ENCODE measurements at regions not wholly inside any gene's neighbourhood (a gene's known extent, or its start where the extent isn't known, plus 50 kb on each side); places are given as distances from the start of the nearest gene placed in this dataset.

DNA sequence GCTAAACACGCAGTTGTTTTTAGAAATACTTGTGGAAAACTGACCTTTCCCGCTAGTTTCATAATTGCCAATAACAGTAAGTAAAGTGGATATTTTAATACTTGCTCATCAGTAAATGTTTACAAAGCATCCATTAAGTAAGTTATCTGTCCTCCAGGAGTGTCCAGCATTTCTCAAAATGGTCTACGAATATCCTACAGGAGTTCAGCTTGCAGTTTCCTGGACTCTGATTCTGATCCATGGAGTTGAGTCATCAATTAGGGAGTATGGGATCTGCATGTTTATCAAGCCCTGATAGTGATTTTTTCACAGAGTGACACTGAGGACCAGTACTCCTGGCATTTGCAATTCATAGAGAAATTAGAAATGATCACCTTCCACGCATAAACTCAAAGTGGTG, 325.2 kb upstream of the AADAT start:
- no peak overlapping the region for H3K4me3 ChIP-seq
- H3K27me3 ChIP-seq, result no peaks in the 10 kb centered on the region
- DNase-seq (no peak), ATAC-seq (no peak)
- H3K9me3 ChIP-seq, result no peaks in the 10 kb centered on the region
- no peaks in the 10 kb centered on the region for H3K36me3 ChIP-seq (replicated peaks in 1 of 2; ENCODE audit: insufficient read depth in 1 of 2, low read depth in 2 of 2)
- WGBS, 2 donors, result 70 to 75% methylated on average over 4 of the region's 4 CpGs
- intact Hi-C loops (cut with DNase I), result no loop called here
- H3K4me1 ChIP-seq, result no peaks in the 10 kb centered on the region
- TF ChIP-seq, protein P1, sequence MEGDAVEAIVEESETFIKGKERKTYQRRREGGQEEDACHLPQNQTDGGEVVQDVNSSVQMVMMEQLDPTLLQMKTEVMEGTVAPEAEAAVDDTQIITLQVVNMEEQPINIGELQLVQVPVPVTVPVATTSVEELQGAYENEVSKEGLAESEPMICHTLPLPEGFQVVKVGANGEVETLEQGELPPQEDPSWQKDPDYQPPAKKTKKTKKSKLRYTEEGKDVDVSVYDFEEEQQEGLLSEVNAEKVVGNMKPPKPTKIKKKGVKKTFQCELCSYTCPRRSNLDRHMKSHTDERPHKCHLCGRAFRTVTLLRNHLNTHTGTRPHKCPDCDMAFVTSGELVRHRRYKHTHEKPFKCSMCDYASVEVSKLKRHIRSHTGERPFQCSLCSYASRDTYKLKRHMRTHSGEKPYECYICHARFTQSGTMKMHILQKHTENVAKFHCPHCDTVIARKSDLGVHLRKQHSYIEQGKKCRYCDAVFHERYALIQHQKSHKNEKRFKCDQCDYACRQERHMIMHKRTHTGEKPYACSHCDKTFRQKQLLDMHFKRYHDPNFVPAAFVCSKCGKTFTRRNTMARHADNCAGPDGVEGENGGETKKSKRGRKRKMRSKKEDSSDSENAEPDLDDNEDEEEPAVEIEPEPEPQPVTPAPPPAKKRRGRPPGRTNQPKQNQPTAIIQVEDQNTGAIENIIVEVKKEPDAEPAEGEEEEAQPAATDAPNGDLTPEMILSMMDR (IDR thresholded peaks at IDR 0.05), result no peak
- TF ChIP-seq POLR2A (IDR thresholded peaks at IDR 0.05), result no peak
- H3K27ac ChIP-seq, result no peak overlapping the region

DNA sequence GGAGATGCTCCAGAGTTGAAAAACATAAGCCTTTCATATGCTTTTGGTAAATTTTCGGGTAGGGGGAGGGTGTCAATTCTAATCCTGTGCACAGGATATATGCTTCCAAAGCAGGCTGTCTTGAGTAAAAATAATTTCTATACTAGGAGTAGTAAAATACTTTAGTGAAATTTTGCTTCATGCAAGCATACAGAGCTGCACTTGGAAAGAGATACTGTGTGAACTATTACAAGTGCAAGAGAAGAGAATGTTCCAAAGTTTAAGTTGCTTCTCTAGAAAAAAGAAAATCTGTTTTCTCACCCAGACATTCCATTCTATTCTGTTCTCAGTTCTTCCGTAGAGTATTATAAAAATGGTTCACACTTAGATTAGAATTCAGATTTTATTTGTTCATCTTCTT, 324.6 kb upstream of the AADAT start:
- 43 to 47% methylated on average over 2 of the region's 2 CpGs for WGBS, 2 donors
- no peak for TF ChIP-seq POLR2A (IDR thresholded peaks at IDR 0.05)
- TF ChIP-seq, protein P1 (IDR thresholded peaks at IDR 0.05), result no peak
- ATAC-seq, result no peak

DNA sequence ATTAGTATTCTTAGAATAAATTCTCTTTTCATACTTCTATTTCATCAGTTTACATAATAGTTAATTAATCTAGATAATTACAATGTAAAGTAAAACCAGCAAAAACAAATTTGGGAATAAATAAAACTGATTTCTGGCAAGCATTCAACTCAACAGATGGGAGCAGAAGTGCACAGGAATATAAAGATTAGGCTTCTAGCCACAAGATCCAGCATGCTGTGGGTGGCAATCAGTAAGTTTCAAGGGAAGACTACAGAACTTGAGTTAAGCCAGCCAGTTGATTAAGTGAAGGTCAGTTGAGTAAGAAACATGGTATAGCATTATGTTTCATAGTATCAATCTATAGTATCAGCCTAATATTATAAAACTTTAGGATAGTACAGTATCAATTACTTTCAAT, 324.2 kb upstream of the AADAT start:
- H3K4me1 ChIP-seq, result no peaks in the 10 kb centered on the region
- no peak for TF ChIP-seq POLR2A (IDR thresholded peaks at IDR 0.05)
- ATAC-seq (no peak), DNase-seq (no peak)
- H3K36me3 ChIP-seq (replicated peaks in 1 of 2; ENCODE audit: insufficient read depth in 1 of 2, low read depth in 2 of 2), result no peaks in the 10 kb centered on the region
- no peak overlapping the region for H3K27ac ChIP-seq
- intact Hi-C loops (cut with DNase I), result no loop called here
- no peaks in the 10 kb centered on the region for H3K9me3 ChIP-seq
- no peaks in the 10 kb centered on the region for H3K27me3 ChIP-seq
- H3K4me3 ChIP-seq, result no peak overlapping the region

More for the DNA sequence above, 324.6 kb upstream of the AADAT start:
- Histone ChIP-seq H3K27me3 (no peaks in the 10 kb centered on the region), H3K36me3 (replicated peaks in 1 of 2; ENCODE audit: insufficient read depth in 1 of 2, low read depth in 2 of 2) (no peaks in the 10 kb centered on the region), H3K27ac (no peak overlapping the region), H3K4me3 (no peak overlapping the region), H3K9me3 (no peaks in the 10 kb centered on the region), H3K4me1 (no peaks in the 10 kb centered on the region)
- DNase-seq, result no peak
- intact Hi-C loops (cut with DNase I), result no loop called here

DNA sequence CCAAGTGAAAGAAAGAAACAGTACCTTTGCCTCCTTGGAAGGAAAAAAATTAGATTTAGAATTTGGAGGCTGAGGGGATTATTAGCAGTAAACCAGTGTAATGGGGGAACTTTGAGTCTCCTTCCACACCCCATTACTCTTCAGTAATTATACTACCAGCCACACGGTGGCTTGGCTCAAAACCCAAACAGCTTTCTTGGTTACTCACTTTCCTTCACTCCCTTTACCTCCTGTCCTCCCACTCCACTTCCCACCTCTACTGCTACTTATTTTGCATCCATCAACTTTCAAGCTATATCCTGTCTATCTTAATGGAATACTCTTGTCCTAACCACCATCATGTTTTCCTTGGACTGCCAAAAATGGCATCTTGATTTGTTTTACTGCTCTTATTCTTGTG, 310.6 kb upstream of the AADAT start:
- intact Hi-C loops (cut with DNase I), result no loop called here
- ATAC-seq (no peak), DNase-seq (no peak)
- TF ChIP-seq, protein P1 (IDR thresholded peaks at IDR 0.05), result no peak
- no peak for TF ChIP-seq POLR2A (IDR thresholded peaks at IDR 0.05)
- Histone ChIP-seq H3K4me3 (no peak overlapping the region), H3K27me3 (no peaks in the 10 kb centered on the region), H3K36me3 (replicated peaks in 1 of 2; ENCODE audit: insufficient read depth in 1 of 2, low read depth in 2 of 2) (no peaks in the 10 kb centered on the region), H3K27ac (no peak overlapping the region), H3K4me1 (no peaks in the 10 kb centered on the region), H3K9me3 (no peaks in the 10 kb centered on the region)
- 21 to 29% methylated on average over 1 of the region's 1 CpG for WGBS, 2 donors

DNA sequence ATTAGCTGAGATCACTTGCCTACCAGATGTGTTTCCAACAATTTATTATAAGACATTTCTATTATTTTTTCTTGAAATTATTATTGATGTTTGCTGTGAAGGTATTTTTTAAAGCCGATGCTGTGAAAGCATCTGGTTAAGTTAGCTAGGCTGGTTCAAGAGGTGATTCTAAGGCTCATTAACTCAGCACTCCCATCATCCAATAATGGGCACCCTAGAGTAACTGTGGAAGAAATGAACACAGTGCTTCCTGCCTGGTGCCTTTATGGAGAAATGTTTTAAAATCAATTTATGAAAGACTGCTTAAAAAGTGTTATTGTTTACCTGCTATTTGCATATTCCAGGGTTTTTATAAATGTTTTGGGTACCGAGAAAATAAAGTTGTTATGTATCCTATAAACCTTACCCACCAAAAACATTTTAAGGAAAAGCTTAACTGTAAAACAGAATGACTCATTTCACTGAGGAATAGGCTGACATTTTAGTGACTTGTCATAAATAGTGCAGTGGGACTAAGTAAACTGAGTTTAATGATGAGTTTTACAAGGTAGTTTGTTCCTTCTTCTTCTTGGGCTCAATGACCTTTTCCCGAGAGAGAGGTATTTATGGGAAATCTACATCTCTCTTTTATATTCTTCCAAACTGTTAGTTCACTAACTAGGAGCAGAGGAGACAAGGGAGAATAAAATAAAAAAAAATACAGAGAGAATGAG, 310.0 kb upstream of the AADAT start:
- no peak for DNase-seq
- Histone ChIP-seq H3K9me3 (no peaks in the 10 kb centered on the region), H3K36me3 (replicated peaks in 1 of 2; ENCODE audit: insufficient read depth in 1 of 2, low read depth in 2 of 2) (no peaks in the 10 kb centered on the region), H3K27me3 (no peaks in the 10 kb centered on the region), H3K4me1 (no peaks in the 10 kb centered on the region), H3K27ac (no peak overlapping the region), H3K4me3 (no peak overlapping the region)
- no peak for ATAC-seq
- no peak for TF ChIP-seq POLR2A (IDR thresholded peaks at IDR 0.05)
- TF ChIP-seq, protein P1 (IDR thresholded peaks at IDR 0.05), result no peak
- WGBS, 2 donors, result 74 to 80% methylated on average over 3 of the region's 3 CpGs
- intact Hi-C loops (cut with DNase I), result no loop called here

Data from body of pancreas (tissue), 4 donors.